GM19438 (cell line): ENCODE measurements at regions not wholly inside any gene's neighbourhood (a gene's known extent, or its start where the extent isn't known, plus 50 kb on each side); places are given as distances from the start of the nearest gene placed in this dataset.
A peak's percentile ranks its signal among the peaks of the same experiment; 100 is the strongest.
"Not testable (repeated sequence)": the region's sequence is repeated elsewhere in the genome, so short reads cannot be mapped to it uniquely, and the experiment has no call there.

Source experiments
- ATAC-seq: cut with Tn5 transposase; IDR thresholded peaks from one replicate; pipeline ENCODE4 v1.9.1; 2021; ENCODE audit warnings: low read depth; ENCODE audit not compliant: unreplicated experiment

GRCh38 chr1:96510911-96511310 is 210.7 kb upstream of the PTBP2 start:
- ATAC-seq, result no peak

DNA sequence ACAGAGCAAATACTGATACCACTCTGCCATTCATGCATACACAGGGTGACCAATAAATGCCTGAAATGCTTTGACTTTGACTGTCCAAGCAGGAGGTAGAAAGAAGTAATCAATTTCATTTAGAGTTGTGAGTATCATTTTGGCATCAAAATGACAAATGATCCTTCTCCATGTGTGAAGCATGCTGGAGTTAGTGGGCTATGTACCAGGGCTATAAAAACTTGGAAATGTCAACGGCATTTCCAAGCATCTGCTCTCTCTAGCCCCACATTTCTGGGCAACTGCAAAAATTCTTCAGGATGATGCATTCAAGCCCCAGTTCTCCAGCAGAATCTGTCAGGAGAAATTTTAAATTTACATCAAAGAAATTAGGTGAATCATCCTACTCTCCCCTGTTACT is 208.4 kb upstream of the PTBP2 start:
- ATAC-seq, result no peak

DNA sequence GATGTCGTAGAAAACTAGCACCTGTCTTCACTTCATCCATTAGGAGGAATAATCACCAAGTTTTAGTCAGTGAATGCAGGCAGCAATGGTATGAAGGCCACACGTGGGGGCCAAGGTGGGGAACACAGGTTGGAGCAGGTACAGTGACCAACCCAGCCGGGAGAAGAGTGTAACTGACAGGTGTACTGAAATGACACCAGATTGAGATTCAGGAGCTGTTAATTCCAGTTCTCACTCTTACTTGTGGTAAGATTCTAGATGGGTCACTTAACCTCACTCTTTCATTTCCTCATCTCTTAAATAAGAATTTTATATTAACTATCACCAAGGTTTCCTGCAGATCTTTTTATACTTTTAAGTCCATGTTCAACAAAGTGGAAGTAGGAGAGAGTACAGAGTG is 206.2 kb upstream of the PTBP2 start:
- peak; percentile 92 for ATAC-seq

- peak; percentile 44 for ATAC-seq
Measured at GRCh38 chr1:96515925-96516324, 205.7 kb upstream of the PTBP2 start.

DNA sequence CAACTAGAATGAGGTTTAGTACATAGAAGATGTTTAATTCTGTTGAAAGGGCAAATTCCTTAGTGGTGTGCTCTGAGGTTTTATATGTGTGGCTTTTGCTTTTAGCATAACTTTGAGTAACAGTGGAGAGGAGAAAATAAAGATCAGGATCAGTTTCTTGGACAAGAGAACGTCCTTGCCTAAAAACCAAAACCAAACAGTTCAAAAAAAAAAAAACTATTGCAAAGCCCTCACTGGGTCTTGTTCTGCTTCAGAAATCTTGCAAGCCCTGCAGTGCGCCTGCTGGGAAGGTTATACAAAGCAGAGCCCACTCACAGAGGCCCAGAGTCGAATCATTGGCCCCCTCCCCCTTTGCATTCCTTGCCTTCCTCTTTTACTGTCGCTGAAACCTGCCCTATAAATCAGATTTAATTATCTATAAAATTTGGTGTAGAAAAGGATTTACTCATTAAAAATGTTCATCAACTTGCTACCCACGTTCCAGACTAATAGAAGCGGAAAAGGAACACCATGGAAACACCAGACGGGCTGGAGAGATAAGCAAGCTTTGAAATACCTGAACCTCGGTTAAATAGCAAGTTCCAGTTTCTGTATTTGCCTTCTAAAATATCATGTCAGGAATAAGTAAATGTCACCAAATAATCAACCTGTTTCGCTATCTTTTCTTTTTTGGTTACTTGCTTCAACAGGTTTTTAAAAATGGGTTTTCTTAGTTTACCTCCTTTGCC is 201.6 kb upstream of the PTBP2 start:
- ATAC-seq, result no peak

GRCh38 chr1:96520579-96520947 is 201.0 kb upstream of the PTBP2 start:
- no peak for ATAC-seq

GRCh38 chr1:96521010-96521409 is 200.6 kb upstream of the PTBP2 start:
- no peak for ATAC-seq

GRCh38 chr1:96521994-96522760 is 199.4 kb upstream of the PTBP2 start:
- ATAC-seq, result no peak

DNA sequence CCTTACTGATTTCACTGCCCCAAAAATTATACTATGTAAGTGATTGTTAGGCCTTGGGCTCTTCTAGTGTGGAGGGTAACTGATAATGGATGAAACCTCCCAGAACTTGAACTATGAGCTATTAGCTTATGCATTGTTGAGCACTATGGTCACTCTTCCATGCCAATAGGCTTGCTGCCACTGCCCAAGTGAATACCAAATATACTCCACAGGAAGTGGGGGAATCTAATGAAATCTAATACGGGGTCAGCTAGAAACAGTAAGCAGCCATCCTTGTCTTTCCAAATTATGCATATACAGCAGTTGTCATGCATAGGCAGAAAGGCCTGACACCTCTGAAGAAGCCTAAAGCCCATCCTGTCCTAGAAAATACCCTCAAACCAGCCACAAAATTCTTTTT is 198.7 kb upstream of the PTBP2 start:
- peak; percentile 55 for ATAC-seq

DNA sequence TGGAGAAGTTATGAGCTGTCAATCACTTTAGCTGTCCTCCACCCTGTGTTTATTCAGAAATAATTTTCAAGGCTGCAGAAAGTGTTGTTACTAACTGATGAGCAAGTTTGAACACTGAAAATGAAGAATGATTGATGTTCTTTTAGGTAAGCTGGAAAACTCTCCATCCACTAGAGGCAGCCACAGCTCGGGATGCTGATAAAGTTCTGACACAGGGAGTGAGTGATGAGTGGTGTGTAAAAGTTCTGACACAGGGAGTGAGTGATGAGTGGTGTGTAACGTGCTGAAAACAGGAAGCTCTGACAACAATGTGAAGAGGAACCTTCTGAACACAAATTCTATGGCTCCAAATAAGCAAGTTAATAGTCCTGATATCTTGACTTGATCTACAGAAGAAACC is 197.5 kb upstream of the PTBP2 start:
- ATAC-seq, result no peak

- ATAC-seq, result no peak
Measured at GRCh38 chr1:96525657-96526557, 195.7 kb upstream of the PTBP2 start.

DNA sequence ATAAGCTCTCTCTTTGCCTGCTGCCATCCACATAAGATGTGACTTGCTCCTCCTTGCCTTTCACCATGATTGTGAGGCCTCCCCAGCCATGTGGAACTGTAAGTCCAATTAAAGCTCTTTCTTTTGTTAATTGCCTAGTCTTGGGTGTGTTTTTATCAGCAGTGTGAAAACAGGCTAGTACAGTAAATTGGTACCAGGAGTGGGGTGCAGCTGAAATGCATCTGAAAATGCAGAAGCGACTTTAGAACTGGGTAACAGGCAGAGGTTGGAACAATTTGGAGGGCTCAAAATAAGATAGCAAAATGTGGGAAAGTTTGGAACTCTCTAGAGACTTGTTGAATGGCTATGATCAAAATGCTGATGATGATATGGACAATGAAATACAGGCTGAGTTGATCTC is 192.9 kb upstream of the PTBP2 start:
- not testable (repeated sequence) for ATAC-seq

- ATAC-seq, result no peak
Measured at GRCh38 chr1:96533820-96534219, 187.8 kb upstream of the PTBP2 start.

DNA sequence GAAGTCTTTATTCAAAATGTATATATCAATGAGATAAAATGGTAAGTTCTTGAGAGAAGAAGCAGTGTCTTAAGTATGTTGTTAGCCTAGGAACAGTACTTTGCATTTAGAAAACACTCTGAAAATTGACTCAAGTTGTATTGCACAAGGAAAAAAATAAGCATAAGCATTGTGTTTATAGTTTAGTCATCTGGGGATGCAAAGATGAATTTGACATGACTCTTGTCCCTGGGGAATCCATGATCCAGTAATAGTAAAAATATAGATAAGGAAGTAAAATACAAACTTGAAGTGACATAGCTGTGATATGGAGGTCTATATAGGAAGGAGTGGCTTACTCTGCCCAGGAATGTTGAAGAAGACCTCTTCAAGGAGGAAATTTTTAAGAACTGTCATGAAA is 185.0 kb upstream of the PTBP2 start:
- no peak for ATAC-seq

GRCh38 chr1:96538111-96538641 is 183.4 kb upstream of the PTBP2 start:
- no peak for ATAC-seq

DNA sequence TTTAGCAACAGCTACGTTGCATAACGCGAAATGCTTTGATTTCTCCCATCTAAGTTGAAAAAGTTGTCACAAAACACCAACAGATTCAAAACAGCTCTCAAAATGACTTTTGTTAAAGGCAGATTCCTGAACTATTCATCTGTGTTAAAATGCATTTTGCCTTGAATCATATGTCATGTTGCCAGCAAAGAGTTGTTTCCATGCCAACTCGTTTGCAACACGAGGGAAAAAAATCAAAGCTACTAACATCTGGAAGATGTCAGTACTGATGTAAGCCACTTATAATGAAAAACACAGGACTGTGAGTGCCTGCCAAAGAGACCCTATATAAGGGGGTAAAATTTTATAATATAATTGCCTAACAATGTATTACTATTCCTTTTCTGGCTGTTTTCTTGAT is 182.7 kb upstream of the PTBP2 start:
- no peak for ATAC-seq

DNA sequence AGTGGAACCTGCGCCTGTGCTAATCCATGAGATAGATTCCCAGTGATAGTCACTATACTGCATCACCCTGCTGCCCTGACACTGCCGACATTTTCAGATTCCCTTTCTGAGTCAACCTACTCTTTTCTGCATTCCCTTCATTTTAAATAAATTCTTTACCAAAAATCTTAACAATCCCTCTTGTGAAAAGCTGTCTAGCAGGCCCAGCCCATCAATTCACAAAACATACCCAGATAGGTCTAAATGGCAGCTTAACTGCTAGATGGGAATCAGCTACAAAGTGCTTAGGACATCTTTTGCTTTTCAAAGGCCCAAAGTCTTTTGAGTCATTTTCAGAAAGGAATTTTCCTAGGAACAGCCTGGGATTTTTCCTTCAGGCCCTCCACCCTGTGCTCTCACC is 180.1 kb upstream of the PTBP2 start:
- no peak for ATAC-seq

GRCh38 chr1:96544051-96544830 is 177.3 kb upstream of the PTBP2 start:
- no peak for ATAC-seq

DNA sequence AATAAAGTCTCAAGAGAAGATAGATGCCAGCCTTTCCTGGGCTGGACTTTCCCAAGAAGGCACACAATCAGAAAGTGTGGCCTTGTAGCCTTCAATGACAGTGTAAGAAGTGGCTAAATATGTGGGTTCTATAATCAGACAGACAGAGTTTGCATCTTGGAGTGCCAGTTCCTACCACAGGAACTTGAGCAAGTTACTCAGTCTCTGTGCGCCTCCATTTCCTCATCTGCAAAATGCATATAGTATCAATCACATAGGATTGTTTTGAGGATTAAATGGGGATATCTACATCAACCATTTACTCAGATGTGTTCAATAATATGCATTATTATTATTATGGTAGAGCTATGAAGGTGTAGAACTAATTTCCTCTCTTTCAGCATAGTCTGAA is 176.8 kb upstream of the PTBP2 start:
- ATAC-seq, result no peak

- ATAC-seq, result no peak
Measured at GRCh38 chr1:96545935-96546656, 175.5 kb upstream of the PTBP2 start.
